Muscle layer of colon (tissue), 2 donors: ENCODE measurements at regions not wholly inside any gene's neighbourhood (a gene's known extent, or its start where the extent isn't known, plus 50 kb on each side); places are given as distances from the start of the nearest gene placed in this dataset.
"Not testable (repeated sequence)": the region's sequence is repeated elsewhere in the genome, so short reads cannot be mapped to it uniquely, and the experiment has no call there.

Source experiments
- H3K27ac ChIP-seq: one replicate; pipeline ENCODE4 v1.7.0; 2013; ENCODE audit warnings: low read depth, mild to moderate bottlenecking, low read length, moderate library complexity
- H3K27me3 ChIP-seq, 2 donors: one replicate each; pipeline ENCODE4 v1.7.0; 2013; ENCODE audit warnings: low read length in 2 of 2, mild to moderate bottlenecking in 2 of 2; ENCODE audit not compliant: insufficient read depth in 2 of 2, control insufficient read depth in 1 of 2
- H3K36me3 ChIP-seq: one replicate; pipeline ENCODE4 v1.7.0; 2013; ENCODE audit warnings: mild to moderate bottlenecking, low read length; ENCODE audit not compliant: insufficient read depth
- H3K4me1 ChIP-seq: one replicate; pipeline ENCODE4 v1.7.0; 2013; ENCODE audit warnings: mild to moderate bottlenecking, low read length; ENCODE audit not compliant: insufficient read depth
- H3K4me3 ChIP-seq, 2 donors: one replicate each; pipeline ENCODE4 v1.7.0; 2013; ENCODE audit warnings: low read length in 2 of 2, low read depth in 1 of 2, mild to moderate bottlenecking in 1 of 2, moderate library complexity in 1 of 2
- H3K9ac ChIP-seq: one replicate; pipeline ENCODE4 v1.7.0; 2013; ENCODE audit warnings: low read length
- H3K9me3 ChIP-seq: one replicate; pipeline ENCODE4 v1.7.0; 2013; ENCODE audit warnings: mild to moderate bottlenecking, low read length
- donor health status: abdominal sarcoma.
- donor health status: Adenocarcinoma of cecum.

DNA sequence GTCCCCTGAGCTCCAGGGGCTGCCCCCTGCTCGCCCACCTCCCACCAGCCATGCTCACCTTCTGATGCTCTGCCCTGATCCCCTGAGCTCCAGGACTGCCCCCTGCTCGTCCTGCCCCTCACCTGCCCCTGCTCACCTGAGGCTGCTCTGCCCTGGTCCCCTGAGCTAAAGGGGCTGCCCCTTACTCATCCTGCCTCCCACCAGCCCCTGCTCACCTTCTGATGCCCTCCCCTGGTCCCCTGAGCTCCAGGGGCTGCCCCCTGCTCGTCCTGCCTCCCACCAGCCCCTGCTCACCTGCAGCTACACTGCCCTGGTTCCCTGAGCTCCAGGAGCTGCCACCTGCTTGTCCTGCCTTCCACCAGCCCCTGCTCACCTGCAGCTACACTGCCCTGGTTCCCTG lies 247.2 kb downstream of the TMEM121 start:
- H3K36me3 ChIP-seq: no peaks in the 10 kb centered on the region
- H3K9me3 ChIP-seq: no peaks in the 10 kb centered on the region
- H3K4me3 ChIP-seq: no peak overlapping the region
- H3K4me1 ChIP-seq: no peaks in the 10 kb centered on the region
- H3K27me3 ChIP-seq: no peaks in the 10 kb centered on the region
- no peak overlapping the region for H3K9ac ChIP-seq
- H3K27ac ChIP-seq: no peak overlapping the region

DNA sequence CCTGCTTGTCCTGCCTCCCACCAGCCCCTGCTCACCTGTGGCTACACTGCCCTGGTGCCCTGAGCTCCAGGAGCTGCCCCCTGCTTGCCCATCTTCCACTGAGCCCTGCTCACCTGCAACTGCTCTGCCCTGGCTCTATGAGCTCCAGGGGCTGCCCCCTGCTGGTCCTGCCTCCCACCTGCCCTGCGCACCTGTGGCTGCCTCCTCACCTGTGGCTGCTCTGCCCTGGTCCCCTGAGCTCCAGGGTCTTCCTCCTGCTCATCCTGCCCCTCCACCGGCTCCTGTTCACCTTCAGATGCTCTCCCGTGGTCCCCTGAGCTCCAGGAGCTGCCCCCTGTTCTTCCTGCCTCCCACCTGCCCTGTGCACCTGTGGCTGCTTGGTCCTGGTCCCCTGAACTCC lies 247.6 kb downstream of the TMEM121 start:
- Histone ChIP-seq H3K27me3 (no peaks in the 10 kb centered on the region), H3K4me3 (no peak overlapping the region), H3K4me1 (no peaks in the 10 kb centered on the region), H3K27ac (no peak overlapping the region), H3K36me3 (no peaks in the 10 kb centered on the region), H3K9ac (no peak overlapping the region), H3K9me3 (no peaks in the 10 kb centered on the region)

DNA sequence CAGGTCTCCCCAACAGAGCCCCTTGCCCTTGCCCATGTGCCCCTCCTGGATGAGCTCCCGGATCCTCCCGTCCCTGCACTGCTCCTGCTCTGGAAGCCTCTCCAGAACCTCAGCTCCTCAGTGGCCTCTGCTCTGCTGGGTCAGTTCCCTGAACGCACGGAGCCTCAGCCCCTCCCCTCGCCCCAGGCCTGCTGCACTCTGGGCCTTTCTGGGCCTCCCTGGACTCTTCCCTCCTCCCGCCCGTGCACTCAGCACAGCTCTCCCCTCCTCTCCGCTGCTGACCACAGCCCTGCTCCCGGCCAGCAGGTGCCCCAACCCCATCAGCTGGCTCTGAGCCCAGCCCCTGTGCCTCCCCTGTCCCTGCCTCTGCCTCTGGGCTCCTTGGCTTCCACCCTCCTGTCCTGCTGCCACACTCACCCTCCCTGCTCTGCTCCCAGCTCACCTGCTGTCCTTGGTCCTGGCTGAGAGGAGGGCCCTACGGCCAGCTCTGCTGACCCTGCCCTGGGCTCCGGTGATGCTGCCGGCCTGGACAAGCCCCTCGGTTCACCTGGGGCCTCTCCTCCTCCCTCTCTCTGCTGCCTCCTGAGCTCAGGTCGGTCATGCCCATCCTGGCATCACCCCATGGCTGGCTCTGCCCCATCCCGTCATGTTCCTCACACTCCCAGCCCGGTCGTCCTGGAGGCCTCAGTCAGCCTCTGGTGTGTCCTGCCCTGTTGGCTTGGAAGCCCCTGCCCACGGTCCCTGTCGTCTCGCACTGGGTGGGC lies 248.4 kb downstream of the TMEM121 start:
- not testable (repeated sequence) for H3K4me3 ChIP-seq, H3K27me3 ChIP-seq, H3K9me3 ChIP-seq, H3K27ac ChIP-seq, H3K4me1 ChIP-seq, H3K36me3 ChIP-seq, H3K9ac ChIP-seq

DNA sequence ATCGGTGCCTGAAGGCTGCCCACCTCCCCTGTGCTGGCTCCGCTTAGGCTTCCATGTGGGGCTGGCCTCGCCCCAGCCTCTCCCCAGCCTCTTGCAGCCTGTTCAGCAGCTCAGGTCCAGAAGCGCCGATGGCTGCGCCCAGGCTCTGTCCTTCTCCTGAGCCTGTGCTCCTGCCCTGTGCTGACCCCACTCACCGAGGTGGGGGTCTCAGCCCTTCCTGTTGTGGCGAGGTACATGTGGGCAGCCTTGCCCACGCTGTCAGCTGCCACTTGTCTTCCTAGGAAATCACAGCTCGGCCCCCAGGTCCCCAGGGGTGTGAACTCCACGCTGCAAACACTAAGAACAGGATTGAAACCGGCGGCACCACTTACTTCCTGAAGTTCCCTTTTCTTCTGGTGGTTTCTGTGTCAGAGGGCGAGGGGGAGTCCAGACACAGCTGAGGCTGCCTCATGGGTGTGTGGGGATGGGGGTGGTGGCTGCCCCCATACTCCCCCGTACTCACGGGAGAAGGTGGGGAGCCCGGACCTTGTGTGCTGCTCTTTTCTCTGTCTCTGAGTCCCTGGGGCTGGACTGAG lies 249.1 kb downstream of the TMEM121 start:
- H3K4me1 ChIP-seq, H3K27ac ChIP-seq, H3K36me3 ChIP-seq, H3K4me3 ChIP-seq, H3K27me3 ChIP-seq, H3K9me3 ChIP-seq, H3K9ac ChIP-seq: not testable (repeated sequence)

DNA sequence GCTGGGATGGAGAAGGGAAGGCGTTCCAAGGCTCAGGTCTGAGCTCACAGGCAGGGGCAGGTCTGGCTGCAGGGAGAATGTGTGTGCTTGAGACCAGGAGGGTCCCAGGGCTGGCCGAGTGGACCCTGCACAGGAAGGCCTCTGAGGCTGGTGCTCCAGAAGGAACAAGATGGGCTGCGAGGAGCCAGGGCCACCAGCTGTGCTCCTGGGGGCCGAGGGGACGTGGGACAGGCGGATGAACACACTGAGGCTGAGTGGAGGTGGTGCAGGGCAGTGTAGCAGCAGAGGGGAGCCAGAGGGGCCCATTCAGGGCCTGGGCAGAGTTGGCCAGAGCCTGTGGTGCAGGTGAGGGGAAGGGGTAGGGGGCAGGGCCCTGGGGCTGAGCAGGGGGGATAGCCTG lies 249.7 kb downstream of the TMEM121 start:
- not testable (repeated sequence) for H3K27ac ChIP-seq, H3K27me3 ChIP-seq, H3K36me3 ChIP-seq, H3K4me1 ChIP-seq, H3K9ac ChIP-seq, H3K4me3 ChIP-seq
- peaks cover 11% of the 10 kb centered on the region for H3K9me3 ChIP-seq

DNA sequence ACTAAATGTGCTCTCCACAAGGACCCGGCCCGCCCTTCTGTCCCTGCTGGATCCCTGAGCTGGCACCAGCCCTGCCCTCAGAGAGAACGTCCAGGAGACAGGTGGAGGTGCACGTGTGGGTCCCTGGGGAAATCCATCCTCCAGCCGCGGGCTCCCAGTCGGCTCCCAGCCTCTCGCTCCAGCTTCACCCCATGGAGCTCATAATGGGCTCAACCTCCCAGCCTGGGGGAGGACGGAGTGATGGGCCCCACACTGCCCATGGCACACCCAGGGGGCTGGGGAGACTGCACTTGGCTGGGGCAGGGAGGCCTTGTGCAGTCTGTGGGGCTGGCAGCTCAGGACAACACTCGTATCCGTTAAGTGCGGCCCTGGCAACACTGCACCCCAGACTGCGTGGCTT lies 250.5 kb downstream of the TMEM121 start:
- no peaks in the 10 kb centered on the region for H3K4me1 ChIP-seq

DNA sequence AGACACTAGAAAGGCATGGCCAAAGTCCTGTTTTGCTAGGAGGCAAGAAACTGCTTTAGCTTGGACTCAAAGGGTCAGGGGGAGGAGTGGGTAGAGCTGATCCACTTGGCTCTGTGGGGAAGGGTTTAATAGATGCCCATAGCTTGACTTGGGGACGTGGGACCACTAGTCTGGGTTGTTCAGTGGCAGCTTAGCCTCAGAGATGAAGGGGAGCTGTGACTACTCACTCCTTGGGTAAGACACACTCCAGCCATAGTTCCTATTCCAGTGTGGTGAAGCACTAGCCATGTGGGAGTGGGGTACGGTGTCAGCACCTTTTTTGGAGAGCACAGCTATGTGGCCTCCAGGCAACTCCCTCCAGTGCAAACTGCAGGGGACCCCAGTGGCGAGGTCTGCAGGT lies 257.3 kb downstream of the TMEM121 start:
- Histone ChIP-seq H3K27me3 (no peaks in the 10 kb centered on the region), H3K36me3 (no peaks in the 10 kb centered on the region), H3K4me1 (no peaks in the 10 kb centered on the region), H3K9ac (no peak overlapping the region), H3K27ac (no peak overlapping the region), H3K4me3 (no peak overlapping the region), H3K9me3 (peaks cover 11% of the 10 kb centered on the region)

More for the DNA sequence above, 250.5 kb downstream of the TMEM121 start:
- no peaks in the 10 kb centered on the region for H3K36me3 ChIP-seq
- H3K27ac ChIP-seq: no peak overlapping the region
- H3K27me3 ChIP-seq: no peaks in the 10 kb centered on the region
- no peak overlapping the region for H3K4me3 ChIP-seq
- no peak overlapping the region for H3K9ac ChIP-seq
- H3K9me3 ChIP-seq: peaks cover 11% of the 10 kb centered on the region

DNA sequence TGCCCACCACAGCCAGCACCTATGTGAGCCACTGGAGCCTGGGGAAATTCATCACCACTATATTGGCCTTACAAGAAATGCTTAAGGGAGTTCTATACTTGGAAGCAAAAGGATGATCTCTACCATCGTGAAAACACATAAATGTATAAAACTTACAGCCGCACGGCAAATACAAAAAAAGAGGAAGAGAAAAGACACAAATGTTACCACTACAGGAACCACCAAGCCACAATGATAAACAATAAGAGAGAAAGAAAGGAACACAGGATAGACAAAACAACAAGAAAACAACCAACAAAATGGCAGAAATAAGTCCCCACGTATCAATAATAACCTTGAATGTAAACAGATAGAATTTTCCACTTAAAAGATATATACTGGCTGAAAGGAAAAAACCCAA lies 267.5 kb downstream of the TMEM121 start:
- H3K36me3 ChIP-seq: no peaks in the 10 kb centered on the region
- no peak overlapping the region for H3K27ac ChIP-seq
- no peaks in the 10 kb centered on the region for H3K4me1 ChIP-seq
- H3K4me3 ChIP-seq: no peak overlapping the region
- no peaks in the 10 kb centered on the region for H3K9me3 ChIP-seq
- H3K27me3 ChIP-seq: no peaks in the 10 kb centered on the region
- H3K9ac ChIP-seq: no peak overlapping the region

DNA sequence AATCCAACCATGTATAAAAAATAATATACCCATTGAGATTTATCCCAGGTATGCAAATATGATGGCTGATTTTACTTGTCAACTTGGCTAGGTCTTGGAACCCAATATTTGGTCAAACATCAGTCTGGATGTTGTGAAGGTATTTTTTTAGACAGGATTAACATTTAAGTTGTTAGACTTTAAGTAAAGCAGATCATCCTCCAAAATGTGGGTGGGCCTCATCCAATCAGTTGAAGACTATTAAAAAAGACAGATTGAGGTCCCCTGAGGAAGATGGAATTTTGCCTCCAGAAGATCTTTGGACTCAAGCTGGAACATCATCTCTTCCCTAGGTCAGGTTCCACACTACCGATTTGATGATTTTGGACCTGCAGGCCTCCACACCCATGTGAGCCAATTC lies 271.2 kb downstream of the TMEM121 start:
- Histone ChIP-seq H3K9me3 (no peaks in the 10 kb centered on the region), H3K27ac (no peak overlapping the region), H3K36me3 (no peaks in the 10 kb centered on the region), H3K9ac (no peak overlapping the region), H3K4me3 (no peak overlapping the region), H3K4me1 (no peaks in the 10 kb centered on the region), H3K27me3 (no peaks in the 10 kb centered on the region)

DNA sequence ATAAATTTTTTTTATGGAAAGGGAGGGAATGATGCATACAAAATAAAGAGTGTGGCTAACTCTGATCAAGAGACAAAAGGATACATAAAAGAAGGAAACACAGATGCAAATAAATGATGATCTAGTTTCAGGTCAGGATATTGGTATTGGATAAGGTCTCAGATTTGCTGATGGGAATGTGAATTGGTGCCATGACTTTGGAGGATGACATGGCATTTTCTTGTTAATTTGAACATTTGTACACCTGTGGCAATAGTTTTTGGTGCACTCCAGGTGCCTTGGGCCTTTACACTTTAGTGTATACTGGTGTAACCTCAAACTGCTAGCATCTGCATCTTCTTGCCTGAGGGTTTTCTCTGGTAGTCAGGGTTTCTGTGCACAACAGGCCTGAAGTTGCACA lies 279.3 kb downstream of the TMEM121 start:
- Histone ChIP-seq H3K9ac (no peak overlapping the region), H3K9me3 (peaks cover 7% of the 10 kb centered on the region), H3K4me1 (no peaks in the 10 kb centered on the region), H3K36me3 (no peaks in the 10 kb centered on the region), H3K27ac (no peak overlapping the region), H3K4me3 (no peak overlapping the region), H3K27me3 (no peaks in the 10 kb centered on the region)

DNA sequence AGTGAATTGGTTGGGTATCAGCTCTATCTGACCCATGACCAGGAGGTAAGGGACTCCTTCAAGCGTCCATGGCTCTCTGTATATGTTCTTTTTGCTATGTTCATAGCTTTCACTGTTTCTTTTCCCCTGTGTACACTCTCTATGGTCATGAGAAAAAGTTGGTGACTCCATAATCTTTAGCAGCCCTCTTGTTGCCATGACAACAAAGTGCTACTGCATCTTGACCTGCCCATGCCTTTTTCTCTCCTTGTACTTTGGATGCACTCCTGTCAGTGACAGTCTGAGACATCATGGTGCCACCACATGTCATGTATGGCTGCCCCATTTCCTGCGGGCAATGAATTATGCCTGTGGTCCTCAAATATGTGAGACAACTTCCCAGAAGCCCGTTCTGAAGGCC lies 280.2 kb downstream of the TMEM121 start:
- H3K9me3 ChIP-seq: peaks cover 7% of the 10 kb centered on the region
- H3K36me3 ChIP-seq: no peaks in the 10 kb centered on the region
- H3K4me3 ChIP-seq: no peak overlapping the region
- H3K9ac ChIP-seq: no peak overlapping the region
- no peak overlapping the region for H3K27ac ChIP-seq
- H3K4me1 ChIP-seq: no peaks in the 10 kb centered on the region
- no peaks in the 10 kb centered on the region for H3K27me3 ChIP-seq
